Activated CD8-positive, alpha-beta T cell treated with anti-CD3 and anti-CD28 coated beads for 36 hours (primary cell): ENCODE measurements at regions not wholly inside any gene's neighbourhood (a gene's known extent, or its start where the extent isn't known, plus 50 kb on each side); places are given as distances from the start of the nearest gene placed in this dataset.

ENCODE experiments used
- ATAC-seq: fragments of 200-7000 bp; cut with Tn5 transposase; one replicate; pipeline ENCODE4 v1.10.0; 2021; ENCODE audit warnings: mild to moderate bottlenecking, moderate library complexity
- CTCF ChIA-PET: fragments of 350-600 bp; sonication (Branson Sonifier 250); formaldehyde crosslinking; loops from one replicate; lab custom pipeline; 2021; ENCODE audit warnings: antibody characterized with exemption; lab: Charles Lee
- POLR2A ChIA-PET: fragments of 350-600 bp; sonication (Branson Sonifier 250); formaldehyde crosslinking; loops from one replicate; lab custom pipeline; 2021; ENCODE audit warnings: antibody characterized with exemption; lab: Charles Lee
- DNase-seq: peaks from one replicate; pipeline ENCODE4 v3.0.0-alpha.2; 2020
- H3K27ac Mint-ChIP-seq: one replicate; pipeline ENCODE4 v1.8.0; 2021; ENCODE audit warnings: mild to moderate bottlenecking, mixed read lengths
- H3K27me3 Mint-ChIP-seq: one replicate; pipeline ENCODE4 v1.8.0; 2021; ENCODE audit warnings: mixed read lengths
- H3K36me3 Mint-ChIP-seq: one replicate; pipeline ENCODE4 v1.8.0; 2021; ENCODE audit warnings: low read depth, mixed read lengths
- H3K4me1 Mint-ChIP-seq: one replicate; pipeline ENCODE4 v1.8.0; 2021; ENCODE audit warnings: low read depth, mixed read lengths
- H3K4me3 Mint-ChIP-seq: one replicate; pipeline ENCODE4 v1.8.0; 2021; ENCODE audit warnings: mild to moderate bottlenecking, moderate library complexity, mixed read lengths
- H3K9me3 Mint-ChIP-seq: one replicate; pipeline ENCODE4 v1.8.0; 2021; ENCODE audit warnings: mixed read lengths
- intact Hi-C: fragments of 100-400 bp; cut with micrococcal nuclease; formaldehyde crosslinking; loops from one replicate; pipeline ENCODE4 v1.10.0; 2022
- TF ChIP-seq, protein P1 (sequence below): fragments of 200-600 bp; IDR thresholded peaks from one replicate; pipeline ENCODE4 v1.8.0; 2022; ENCODE audit warnings: antibody characterized with exemption, mild to moderate bottlenecking

DNA sequence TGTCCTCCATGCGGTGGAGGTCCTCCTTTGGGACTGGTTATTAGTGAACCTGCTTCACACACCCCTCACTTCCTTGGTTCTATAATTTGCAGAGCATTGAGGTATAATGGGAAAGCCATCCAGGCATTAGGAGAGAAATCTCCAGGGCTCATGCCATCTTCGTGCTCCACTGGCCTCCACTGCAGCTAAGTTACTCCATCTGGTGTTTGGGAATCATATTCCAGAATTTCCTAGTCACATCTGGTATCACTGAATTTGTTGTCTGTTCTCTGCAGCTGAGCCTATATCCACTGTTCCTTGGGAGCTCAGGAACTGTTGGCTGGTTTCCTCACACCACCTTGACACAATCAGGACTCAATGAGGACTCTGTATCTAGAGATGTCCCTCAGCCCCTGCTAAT is 173.0 kb upstream of the TSHZ2 start:
- TF ChIP-seq, protein P1, sequence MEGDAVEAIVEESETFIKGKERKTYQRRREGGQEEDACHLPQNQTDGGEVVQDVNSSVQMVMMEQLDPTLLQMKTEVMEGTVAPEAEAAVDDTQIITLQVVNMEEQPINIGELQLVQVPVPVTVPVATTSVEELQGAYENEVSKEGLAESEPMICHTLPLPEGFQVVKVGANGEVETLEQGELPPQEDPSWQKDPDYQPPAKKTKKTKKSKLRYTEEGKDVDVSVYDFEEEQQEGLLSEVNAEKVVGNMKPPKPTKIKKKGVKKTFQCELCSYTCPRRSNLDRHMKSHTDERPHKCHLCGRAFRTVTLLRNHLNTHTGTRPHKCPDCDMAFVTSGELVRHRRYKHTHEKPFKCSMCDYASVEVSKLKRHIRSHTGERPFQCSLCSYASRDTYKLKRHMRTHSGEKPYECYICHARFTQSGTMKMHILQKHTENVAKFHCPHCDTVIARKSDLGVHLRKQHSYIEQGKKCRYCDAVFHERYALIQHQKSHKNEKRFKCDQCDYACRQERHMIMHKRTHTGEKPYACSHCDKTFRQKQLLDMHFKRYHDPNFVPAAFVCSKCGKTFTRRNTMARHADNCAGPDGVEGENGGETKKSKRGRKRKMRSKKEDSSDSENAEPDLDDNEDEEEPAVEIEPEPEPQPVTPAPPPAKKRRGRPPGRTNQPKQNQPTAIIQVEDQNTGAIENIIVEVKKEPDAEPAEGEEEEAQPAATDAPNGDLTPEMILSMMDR, result no peak
- POLR2A ChIA-PET, result interaction anchor here (0.5 kb wide), 1 partner anchor 491 kb away, joined by 3 read pairs; no protein-coding TSS in a partner anchor
- DNase-seq (no peak), ATAC-seq (no peak)
- Mint-ChIP-seq H3K27me3 (peaks cover 2% of the 10 kb centered on the region), H3K27ac (no peak overlapping the region), H3K9me3 (no peaks in the 10 kb centered on the region), H3K36me3 (no peaks in the 10 kb centered on the region), H3K4me3 (no peak overlapping the region), H3K4me1 (no peaks in the 10 kb centered on the region)
- CTCF ChIA-PET, result interaction anchor here (1.9 kb wide), 1 partner anchor 10 kb away, joined by 4 read pairs; no protein-coding TSS in a partner anchor
- intact Hi-C loops, result no loop called here

DNA sequence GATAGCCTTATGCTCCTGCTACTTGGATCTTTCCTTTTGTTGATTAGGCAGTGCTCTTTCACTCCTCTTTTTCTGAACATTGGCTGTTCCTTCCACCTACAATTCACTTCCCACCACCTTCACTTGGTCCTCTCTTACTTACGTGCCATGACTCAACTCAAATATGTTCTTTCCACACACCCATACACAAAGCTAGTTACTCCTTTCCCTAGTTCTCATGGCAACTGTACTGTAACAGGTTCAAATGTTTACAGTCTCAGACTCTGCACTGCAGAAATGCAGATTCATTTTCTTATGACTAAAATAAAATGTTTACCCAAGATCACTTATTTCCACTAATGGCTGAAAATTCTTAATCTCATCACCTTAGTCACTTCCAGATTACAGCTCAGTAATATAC is 174.0 kb upstream of the TSHZ2 start:
- TF ChIP-seq, protein P1, result no peak
- ChIA-PET CTCF (interaction anchor here (1.9 kb wide), 1 partner anchor 11 kb away, joined by 4 read pairs; no protein-coding TSS in a partner anchor), POLR2A (no interaction called here)
- H3K4me1 Mint-ChIP-seq, result no peaks in the 10 kb centered on the region
- H3K9me3 Mint-ChIP-seq, result no peaks in the 10 kb centered on the region
- H3K27me3 Mint-ChIP-seq, result peaks cover 3% of the 10 kb centered on the region
- DNase-seq (no peak), ATAC-seq (no peak)
- intact Hi-C loops, result no loop called here
- H3K4me3 Mint-ChIP-seq, result no peak overlapping the region
- no peak overlapping the region for H3K27ac Mint-ChIP-seq
- no peaks in the 10 kb centered on the region for H3K36me3 Mint-ChIP-seq

DNA sequence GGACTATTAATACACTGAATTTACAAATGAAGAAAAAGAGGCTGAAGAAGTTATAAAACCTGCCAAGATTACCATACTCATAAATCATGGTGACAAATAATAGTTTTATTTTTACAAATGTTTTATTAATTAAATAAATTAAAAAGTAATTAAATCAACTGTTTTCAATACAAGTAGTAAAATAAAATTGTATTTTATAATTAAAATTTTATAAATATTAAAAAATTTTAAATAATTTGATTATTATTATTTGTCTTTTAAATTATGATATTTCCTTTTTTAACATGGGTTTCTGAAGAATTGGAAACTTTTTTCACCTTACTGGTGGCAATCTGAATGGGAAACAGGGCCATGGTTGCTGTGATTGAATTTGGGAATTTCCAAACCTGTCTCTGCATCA is 177.3 kb upstream of the TSHZ2 start:
- no peak for ATAC-seq

DNA sequence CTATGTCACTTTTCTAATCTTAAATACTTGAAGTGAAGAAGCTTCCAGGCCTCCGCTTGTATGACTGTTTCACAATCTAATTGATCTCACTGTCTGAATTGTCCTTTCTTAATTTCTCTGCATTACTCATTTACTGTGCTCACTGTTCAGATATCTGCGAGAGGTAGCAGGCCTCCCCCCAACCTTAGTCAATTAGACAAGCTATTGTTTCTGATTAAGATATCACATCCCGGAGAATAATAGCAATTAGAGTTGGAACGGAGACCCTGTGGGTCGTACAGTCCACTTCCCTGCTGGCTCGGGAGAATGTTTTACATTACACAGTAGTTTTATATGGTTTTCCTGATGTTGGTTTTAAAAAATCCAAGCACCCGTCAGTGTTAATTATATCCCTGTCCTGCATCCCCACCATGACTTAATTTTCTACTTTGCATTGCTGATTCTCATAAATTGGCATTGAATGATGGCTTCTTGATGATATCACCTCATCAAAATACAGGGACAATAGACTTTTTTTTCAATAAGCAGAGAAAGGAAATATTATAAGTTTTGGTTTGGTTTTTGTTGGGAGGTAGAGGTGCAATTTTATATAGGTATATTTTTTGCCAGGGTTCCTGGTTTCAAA is 178.7 kb upstream of the TSHZ2 start:
- Mint-ChIP-seq H3K36me3 (no peaks in the 10 kb centered on the region), H3K9me3 (no peaks in the 10 kb centered on the region), H3K27me3 (peaks cover 4% of the 10 kb centered on the region), H3K27ac (no peak overlapping the region), H3K4me3 (no peak overlapping the region), H3K4me1 (no peaks in the 10 kb centered on the region)
- ATAC-seq (no peak), DNase-seq (no peak)
- POLR2A ChIA-PET, result no interaction called here
- CTCF ChIA-PET, result no interaction called here
- TF ChIP-seq, protein P1, result no peak
- intact Hi-C loops, result no loop called here

More for the DNA sequence above, 177.3 kb upstream of the TSHZ2 start:
- ChIA-PET POLR2A (no interaction called here), CTCF (no interaction called here)
- Mint-ChIP-seq H3K27ac (no peak overlapping the region), H3K4me3 (no peak overlapping the region), H3K36me3 (no peaks in the 10 kb centered on the region), H3K4me1 (no peaks in the 10 kb centered on the region), H3K9me3 (no peaks in the 10 kb centered on the region), H3K27me3 (peaks cover 1% of the 10 kb centered on the region)
- TF ChIP-seq, protein P1, result no peak
- DNase-seq, result no peak
- intact Hi-C loops, result no loop called here

DNA sequence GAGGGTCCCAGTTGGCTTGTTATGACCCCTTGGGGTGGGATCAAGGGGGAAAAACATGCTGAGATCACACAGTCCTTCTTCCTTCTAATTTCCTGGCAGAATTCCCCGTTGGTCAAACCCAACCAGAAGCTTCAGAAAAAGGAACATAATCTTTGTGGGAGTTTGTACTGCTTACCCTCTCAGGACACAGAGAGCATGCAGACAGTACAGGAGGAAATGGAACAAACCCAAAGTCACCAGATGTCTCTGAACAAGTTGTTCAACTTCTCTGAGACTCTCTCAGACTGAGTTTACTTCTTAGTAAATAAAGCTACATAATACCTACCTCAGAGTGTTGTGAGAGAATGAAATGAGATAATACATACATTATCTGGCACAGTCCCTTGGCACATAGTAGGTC is 181.1 kb upstream of the TSHZ2 start:
- Mint-ChIP-seq H3K9me3 (no peaks in the 10 kb centered on the region), H3K27ac (no peak overlapping the region), H3K36me3 (no peaks in the 10 kb centered on the region), H3K4me3 (no peak overlapping the region), H3K4me1 (no peaks in the 10 kb centered on the region), H3K27me3 (peaks cover 10% of the 10 kb centered on the region)
- TF ChIP-seq, protein P1, result no peak
- ATAC-seq (no peak), DNase-seq (no peak)
- POLR2A ChIA-PET, result no interaction called here
- intact Hi-C loops, result no loop called here
- CTCF ChIA-PET, result no interaction called here
